Hippocampal formation (tissue), 2 donors: ENCODE measurements at regions not wholly inside any gene's neighbourhood (a gene's known extent, or its start where the extent isn't known, plus 50 kb on each side); places are given as distances from the start of the nearest gene placed in this dataset.
"Not testable (repeated sequence)": the region's sequence is repeated elsewhere in the genome, so short reads cannot be mapped to it uniquely, and the experiment has no call there.

Source experiments
- DNase-seq, 2 donors: peaks; one replicate each; lab custom pipeline; 2025; lab: John Stamatoyannopoulos, UW

DNA sequence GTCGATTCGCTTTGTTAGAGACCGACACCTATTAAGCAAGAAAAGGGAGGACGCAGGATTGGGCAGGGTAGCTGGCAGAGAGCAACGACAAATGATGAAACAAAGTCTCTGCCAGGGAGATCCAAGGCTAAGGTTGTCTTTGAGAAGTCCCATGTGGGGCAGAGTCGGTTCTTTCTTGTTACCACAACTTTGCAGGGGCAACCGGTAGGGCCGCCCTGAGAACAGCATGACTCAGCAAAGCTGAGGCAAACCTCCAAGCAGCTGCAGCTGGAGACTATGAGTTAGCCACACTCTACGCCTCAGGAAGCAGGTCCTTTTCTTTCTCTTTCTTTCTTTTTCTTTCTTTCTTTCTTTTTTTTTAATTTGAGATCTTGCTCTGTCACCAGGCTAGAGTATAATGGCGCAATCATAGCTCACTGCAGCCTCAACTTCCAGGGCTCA is 452.3 kb upstream of the ID2 start:
- no peak for DNase-seq

DNA sequence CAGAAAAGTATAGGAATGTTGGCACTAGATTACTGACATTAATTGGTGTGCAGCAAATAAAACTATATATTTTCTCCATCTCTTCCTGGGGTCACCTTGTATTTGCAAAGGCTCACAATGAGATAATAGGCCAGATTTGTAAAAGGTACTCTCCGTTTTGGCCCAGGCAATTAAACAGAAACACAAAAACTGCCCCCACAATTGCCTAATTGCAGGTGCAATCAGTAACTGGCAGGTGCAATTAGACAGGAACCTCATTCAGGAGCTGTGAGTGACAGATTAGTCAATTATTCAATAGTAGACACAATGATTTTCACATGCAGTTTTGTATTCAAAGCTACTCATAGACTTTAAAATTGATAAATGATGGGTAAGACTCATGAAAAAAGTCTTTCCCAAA is 451.4 kb upstream of the ID2 start:
- DNase-seq, result no peak

DNA sequence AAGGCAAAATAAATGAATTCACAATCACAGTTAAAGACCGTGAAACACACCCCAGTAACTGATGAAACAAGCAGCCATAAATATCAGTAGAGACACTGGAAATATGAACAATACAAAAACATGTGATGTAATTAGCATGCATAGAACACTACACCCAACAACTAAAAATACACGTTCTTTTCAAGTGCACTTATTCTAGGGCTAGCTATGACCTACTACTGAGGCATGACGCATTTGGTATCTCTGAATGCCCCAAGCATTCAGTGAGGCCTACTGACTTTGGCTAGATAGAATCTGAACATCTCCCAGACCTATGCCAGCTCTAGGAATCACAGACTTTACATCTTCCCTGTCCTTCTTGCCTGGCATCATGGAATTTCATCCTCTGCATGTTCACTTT is 450.0 kb upstream of the ID2 start:
- no peak for DNase-seq

DNA sequence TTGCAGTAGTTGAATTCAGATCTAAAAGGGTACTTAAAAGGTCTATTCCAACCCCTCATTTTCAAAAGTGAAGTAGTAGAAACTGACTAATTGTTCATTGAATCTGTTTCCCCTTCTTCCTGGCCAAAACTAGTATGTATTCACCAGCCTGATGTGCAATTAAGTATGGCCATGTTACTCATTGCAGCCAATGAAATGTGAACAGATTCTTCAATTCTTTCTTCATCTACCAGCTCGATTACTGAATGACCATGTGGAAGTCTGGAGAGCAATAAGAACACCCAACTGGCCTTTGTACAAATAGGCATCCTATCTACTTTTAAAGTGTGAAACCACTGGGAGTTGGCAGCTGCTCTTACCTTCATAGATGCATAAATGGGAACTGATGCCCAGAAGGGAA is 449.0 kb upstream of the ID2 start:
- DNase-seq, result no peak

DNA sequence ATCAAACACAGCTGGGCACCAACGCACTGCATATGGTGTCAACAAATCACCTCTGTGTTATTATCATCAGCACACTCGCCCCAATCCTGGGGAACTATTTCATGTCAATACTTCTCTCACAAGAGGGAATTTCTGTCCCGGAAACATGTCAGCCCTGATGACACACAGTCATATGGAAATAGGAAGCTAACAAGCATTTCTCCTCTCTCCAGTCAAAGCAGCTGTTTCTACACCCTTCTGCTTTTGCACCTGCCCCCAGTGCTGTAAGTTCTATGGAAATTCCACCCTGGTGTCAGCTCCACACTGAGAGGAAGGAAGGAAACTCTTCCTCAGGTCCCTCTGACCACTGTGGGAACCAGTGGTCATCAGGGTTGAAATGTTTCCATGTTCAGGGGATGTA is 447.6 kb upstream of the ID2 start:
- DNase-seq, result no peak

DNA sequence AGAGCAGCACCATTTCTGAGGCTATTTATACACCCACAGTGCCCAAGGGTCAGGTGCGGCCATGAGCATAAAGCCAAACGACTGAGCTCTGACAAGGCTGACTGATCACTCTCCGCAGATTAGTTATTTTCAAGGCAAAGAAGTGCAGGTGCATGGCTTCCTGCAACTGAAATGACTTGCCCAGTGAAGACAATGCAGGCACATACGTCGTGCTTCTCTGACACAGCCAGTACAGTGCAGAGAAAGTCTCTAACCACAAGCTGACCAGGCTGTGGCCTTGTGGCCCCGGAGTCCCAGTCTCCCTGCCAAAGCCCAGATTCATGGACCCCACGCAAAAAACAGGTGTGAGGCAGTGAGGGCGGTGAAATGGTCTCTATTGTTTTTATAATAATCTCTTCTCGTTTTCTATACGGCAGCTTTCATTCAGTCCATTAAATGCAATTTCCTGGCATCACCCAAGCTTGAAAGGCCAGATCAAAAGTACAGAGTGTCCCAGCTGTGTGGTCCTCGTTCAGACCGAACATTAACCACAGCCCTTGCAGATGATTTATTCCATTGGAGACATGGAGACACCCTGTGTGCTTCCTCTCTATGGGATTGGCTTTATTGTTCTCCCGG is 447.0 kb upstream of the ID2 start:
- no peak for DNase-seq

DNA sequence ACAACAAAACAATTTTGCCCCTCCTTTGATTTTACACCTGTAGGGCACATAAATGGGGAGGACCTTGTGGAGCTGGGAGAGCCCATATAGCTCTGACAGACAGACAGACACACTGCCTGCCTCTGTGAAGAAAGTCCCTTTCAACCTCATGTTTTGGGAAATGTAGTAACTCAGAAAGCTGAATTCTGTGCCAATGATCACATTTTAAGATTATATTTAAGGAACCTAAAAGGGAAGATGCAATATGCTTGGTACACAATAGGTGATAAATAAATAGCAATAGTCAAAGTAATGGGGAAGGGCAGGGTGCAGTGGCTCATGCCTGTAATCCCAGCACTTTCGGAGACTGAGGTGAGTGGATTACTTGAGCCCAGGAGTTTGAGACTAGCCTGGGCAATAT is 446.4 kb upstream of the ID2 start:
- no peak for DNase-seq

DNA sequence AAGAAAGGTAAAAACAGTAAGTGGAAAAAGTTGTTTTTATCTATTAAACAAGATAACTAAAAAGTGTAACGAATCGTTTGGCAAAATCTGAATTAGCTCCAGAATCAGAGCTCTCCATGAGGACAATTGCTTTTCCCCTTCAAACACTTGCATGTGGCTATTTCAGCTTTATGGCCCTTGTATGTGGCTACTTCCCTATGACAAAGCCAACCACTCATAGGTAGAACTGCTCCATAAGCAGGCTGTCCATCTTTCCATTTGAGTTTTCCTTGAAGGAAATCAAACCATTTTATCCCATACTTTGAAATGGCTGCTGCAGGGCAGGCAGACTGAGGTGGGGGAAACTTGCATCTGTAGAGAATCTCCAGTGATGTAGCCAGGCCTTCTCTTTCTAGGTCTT is 445.5 kb upstream of the ID2 start:
- DNase-seq, result no peak

DNA sequence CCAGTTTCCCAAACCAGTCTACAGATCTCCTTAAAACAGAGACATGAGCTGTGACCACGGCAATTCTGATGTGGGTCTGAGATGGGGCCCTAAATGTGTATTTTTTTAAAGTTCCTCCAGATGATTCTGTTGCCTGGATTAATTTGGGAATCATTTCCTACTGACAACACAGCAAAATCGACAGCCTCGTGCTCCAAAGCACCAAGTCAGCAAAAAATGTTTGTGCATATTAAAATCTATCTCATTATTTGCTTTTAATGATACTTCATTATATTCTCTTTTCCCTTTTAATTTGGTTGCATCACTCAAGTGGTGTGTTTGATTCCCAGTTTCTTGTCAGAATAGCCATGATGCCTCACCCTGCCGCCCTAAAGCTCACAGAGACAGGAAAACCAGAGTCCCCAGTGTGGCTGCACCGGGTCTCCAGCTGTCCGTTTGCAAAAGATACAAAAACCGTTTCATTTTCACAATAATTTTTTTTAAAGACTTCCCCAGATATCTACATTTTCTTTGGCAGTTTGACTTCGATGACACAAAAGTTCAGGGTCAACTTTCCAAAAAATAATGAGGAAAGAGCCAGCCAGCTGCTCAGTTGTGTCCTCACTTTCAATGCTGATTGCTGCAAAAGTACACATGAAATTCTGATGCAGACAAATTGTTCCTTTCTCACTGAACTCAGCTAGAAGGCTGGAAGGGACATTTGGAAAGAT is 443.2 kb upstream of the ID2 start:
- no peak for DNase-seq

DNA sequence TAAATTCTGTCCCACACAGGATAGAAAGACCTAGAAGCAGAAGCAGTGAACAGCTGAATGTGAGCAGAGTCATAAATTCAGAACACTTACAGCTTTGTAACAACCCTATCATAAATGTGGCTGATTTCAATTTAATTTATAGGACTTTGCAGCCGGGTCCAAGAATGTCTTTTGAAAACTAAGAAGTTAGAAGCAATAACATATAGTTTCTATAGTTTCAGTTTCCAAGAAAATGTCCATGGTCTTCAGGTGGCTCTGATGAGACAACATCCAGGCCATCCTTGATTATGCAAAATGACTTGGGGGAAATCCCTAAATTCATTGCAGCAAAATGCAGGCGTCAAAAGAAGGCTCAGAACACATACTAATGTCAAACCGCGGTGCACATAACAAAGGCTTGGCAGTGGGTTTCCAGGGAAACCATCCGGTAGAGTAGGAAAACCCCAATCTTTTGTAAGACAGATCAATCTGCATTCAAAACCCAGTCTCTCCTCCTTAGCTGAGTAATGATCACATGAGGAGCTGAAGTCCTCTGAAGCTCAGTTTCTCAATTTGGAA is 442.2 kb upstream of the ID2 start:
- DNase-seq, result peak in 1 of 2 donors; percentile 44

DNA sequence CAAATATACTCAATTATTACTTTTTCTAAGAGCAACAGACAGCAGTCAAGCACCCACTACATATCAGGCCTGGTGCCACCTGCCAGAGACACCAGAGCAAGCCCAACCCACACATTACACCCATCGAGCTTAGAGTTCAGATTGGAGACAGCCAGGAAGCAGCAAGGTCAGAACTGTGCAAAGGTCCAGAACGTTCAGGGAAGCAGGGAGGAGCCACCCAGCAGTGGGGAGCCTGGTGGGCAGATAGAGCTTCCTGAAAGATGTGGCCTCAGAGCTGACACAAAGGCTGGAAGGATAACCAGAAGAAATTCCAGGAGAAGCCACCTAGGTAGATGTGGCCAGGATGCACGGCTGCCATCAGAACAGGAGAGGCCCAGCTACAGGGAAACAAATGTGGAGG is 440.5 kb upstream of the ID2 start:
- DNase-seq, result no peak

DNA sequence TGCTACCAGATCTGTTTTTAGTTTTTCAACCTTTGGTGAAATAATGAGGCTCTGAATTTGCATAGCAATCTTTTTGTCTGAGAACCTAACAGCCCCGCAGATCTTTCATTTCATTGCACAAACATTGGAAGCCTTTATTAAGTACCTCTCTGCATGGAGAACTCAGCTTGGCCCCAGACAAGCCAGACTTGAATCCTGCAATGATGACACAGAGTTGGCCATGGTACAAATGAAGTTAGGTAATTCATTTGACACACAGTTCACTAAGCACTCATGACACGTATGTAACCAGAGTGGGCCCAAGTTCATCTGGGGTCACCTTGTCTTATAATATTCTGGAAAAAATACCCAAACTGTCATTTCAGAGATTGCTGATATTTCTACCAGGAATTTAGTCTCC is 439.1 kb upstream of the ID2 start:
- no peak for DNase-seq

DNA sequence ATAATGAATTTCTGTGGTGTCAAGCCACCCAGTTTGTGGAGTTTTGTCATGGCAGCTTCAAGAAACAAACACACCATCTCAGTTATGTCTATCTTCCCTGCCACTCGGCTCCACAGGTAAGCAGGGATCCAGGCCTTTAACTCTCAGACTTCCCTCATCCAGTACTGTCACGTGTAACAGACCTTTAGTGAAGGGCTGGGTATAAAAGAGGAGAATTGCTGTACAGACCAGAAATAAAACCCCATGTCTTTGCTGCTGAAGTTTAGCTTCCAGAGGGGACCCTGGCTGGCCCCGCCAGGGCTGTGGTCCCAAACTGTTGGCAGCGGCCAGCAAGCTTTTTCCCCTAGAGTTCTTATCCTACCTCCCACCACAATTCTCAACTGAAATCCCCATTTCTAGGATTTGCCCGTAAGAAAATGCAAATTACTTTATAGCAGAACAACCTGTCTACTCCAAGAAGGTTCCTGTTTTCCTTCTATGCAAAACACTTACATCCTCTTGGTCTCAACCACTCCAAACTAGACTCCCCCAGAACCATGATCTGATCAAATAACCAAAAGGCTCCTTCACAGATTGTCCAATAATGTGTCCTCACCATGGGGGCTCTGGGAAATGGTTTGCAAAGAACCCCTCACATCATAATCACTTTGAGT is 438.0 kb upstream of the ID2 start:
- DNase-seq, result no peak

DNA sequence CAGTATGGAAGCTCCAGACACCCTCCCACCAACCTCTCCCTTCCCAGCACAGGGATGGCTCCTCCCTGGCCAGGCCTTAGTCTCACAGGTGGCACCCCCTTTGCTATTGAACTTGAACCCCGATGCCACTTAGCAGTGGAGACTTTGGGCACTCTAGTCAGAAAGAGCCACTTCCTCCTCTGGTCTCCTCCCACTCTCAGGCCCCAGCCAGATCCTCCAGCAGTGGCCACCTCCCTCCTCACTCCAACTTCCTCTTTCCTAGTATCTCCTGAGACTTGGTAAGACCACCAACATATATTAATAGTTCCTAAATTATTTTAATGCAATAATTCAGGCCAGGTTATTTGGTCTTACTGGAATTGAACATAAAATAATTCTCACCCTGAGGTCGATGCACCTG is 437.2 kb upstream of the ID2 start:
- peak in 1 of 2 donors; percentile 14 for DNase-seq

DNA sequence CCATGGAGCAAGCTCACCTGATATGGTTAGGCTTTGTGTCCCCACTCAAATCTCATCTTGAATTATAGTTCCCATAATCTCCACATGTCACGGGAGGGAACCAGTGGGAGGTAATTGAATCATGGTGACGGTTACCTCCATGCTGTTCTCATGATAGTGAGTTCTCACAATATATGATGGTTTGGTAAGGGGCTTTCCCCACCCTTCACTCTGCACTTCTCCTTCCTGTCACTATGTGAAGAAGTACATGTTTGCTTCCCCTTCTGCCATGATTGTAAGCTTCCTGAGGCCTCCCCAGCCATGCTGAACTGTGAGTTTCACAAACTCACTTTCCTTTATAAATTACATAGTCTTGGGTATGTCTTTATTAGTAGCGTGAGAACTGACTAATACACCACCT is 435.7 kb upstream of the ID2 start:
- DNase-seq, result no peak

DNA sequence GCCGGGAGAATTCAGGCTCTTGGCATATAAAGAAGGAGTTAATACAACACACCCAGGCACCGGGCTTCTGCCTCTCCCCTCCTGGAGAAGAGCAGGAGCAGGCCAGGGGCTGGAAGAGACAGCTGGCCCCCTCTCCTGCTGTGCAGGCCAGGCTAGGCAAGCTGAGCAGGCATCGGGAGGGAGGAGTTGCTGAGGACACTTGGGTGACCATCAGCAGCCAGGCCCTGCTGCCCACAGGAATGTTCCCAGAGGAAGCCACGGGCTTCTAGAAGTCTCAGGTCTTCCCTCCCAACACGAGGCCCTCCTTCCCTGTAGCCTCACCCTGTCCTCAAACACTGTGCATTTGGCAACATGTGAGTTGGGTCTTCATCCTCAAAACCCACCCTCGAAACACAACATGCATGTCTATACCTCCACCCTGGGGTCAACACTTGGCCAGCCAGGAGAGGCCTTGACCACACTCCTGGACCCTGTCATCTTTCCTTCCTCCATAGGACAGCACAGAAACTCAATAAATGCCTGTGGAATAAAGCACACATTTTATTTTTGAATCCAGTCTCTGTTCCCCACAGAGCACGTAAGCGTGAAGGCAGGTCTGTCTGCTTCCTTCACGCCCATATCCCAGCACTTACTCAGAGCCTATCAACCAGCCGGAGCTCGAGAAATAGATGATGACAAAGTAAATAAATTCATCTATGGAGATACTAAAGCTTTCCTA is 433.8 kb upstream of the ID2 start:
- DNase-seq, result no peak

DNA sequence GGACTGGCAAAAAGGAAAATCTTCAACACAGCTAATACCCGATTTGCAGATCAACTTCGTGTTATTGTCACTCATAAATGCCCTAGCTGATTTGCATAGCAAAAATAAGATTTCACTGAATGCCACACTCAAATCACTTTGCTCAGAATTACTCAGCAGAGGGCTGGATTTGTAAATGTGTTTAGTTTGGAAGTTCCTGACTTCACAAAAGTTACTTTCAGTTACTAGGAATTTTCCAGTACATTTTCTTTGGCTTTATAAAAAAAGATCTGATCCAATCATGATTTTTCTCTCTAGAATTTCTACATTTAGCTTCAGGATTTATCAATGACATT is 433.3 kb upstream of the ID2 start:
- no peak for DNase-seq

DNA sequence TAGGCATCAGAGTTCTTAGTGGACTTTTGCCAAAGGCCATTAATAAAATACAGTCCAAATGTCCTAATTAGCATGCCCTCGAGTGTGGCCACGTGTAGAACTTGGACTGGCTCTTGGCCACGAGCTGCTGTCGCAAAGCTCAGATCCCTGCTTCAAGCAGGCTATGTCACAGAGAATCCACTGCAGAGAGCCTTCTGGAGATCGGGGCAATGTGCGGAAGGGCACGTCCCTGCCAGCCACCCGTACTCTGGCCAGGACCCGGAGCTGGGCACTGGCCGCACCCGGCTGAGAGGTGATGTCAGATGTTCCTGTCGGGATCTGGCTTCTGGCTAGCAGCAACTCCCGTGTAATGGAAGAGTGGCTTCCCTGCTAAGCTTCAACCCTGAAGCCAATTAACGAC is 432.7 kb upstream of the ID2 start:
- DNase-seq, result no peak

DNA sequence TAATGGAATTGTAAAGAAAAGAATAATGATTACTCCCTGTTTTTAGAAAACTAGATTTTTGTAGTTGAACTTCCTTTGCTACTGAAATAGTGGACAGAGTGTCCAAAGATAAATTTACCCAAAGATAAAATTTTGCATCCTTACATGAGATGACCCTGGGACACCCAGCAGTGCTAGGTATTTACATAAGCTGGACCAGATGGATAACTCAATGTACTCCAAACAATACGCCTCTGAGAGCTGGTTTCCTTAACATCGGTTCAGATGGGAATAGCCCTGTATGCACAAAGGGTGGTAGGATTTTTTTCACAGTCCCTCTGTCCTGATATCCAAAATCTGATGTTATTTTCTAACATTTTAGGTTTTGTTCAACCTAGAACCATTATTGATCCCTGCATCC is 432.1 kb upstream of the ID2 start:
- DNase-seq, result no peak

DNA sequence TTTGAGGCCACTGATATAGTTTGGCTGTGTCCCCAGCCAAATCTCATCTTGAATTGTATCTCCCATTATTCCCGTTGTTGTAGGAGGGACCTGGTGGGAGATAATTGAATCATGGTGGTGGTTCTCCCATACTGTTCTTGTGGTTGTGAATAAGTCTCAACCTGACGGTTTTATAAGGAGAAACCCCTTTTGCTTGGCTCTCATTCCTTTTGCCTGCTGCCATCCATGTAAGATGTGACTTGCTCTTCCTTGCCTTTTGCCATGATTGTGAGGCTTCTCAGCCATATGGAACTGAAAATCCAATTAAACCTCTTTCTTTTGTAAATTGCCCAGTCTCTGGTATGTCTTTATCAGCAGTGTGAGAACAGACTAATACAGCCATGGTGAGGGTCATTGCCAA is 431.6 kb upstream of the ID2 start:
- DNase-seq, result not testable (repeated sequence)

DNA sequence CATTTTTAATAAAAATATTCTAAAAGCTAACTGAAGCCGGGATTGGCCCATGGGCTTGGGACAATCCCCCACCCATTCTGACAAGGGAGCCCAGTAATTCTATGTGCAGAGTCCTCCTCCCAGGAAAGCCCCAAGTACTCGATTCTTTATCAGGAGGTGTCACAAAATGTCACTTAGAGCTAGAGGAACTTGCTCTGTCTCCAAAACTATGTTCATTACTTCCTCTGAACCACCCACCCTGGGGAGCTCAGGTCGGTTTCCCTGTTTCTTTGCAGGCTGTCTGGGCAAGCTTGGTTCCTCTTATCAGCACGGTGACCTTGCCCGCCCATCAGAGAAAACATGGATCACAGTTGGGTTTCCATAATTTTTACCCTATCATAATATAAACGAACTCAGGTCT is 430.6 kb upstream of the ID2 start:
- DNase-seq, result no peak

DNA sequence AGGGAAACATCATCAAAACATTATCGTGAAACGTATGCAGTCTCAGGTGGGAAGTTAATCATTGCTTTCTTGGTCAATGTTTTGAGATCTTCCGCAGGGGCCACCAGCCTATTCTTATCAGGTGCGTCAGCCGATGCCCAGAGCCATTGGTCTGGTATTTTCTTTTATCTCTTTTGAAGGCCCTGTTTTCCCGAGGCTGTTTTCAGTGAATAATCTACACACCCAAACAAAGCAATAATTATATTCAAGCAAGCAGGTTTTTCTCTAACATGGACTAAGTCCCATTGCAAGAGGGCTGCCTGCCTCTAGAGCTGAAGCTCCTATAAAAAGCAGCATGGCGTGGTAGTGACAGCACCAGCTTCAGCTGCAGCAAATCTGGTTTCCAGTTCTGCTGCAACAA is 430.0 kb upstream of the ID2 start:
- DNase-seq, result no peak
